GM12878 (cell line): ENCODE measurements at regions not wholly inside any gene's neighbourhood (a gene's known extent, or its start where the extent isn't known, plus 50 kb on each side); places are given as distances from the start of the nearest gene placed in this dataset.

Experiments used
- ATAC-seq: fragments of 200-7000 bp; cut with Tn5 transposase; 3 replicates; pipeline ENCODE4 v1.9.1; 2020; ENCODE audit warnings: mild to moderate bottlenecking, moderate library complexity
- BruUV-seq: library from RNA; stranded (reverse); fragments of 400-500 nt; replicated peaks from 2 replicates; lab custom pipeline; 2021; lab: Mats Ljungman, UMichigan
- CTCF ChIA-PET: fragments of 300-600 bp; sonication (Branson Sonifier 250); formaldehyde crosslinking; extraction: SDS; loops from one replicate; lab custom pipeline; 2021; ENCODE audit warnings: inconsistent platforms; lab: Yijun Ruan, JAX
- POLR2A ChIA-PET: fragments of 350-600 bp; formaldehyde crosslinking; extraction: SDS; loops from one replicate; lab custom pipeline; 2021; ENCODE audit warnings: inconsistent platforms; lab: Charles Lee
- RAD21 ChIA-PET: fragments of 300-600 bp; sonication (Branson Sonifier 250); formaldehyde crosslinking; loops from one replicate; lab custom pipeline; 2023; ENCODE audit warnings: antibody characterized with exemption; ENCODE audit not compliant: unreplicated experiment; lab: Charles Lee
- SMC1A ChIA-PET: fragments of 300-600 bp; sonication (Branson Sonifier 250); formaldehyde crosslinking; loops from one replicate; lab custom pipeline; 2023; ENCODE audit not compliant: unreplicated experiment, uncharacterized antibody; lab: Charles Lee
- DNase-seq: peaks from one replicate; pipeline ENCODE4 v3.0.0-alpha.2; 2011; ENCODE audit warnings: low read depth, low spot score
- FAIRE-seq: peaks from 3 replicates; lab custom pipeline; 2011; peaks lifted over from hg19 to GRCh38; lab: Jason Lieb, UNC
- H2AFZ ChIP-seq: 2 replicates; pipeline ENCODE4 v1.6.0; 2011; ENCODE audit warnings: low read depth, low read length, control low read depth; ENCODE audit not compliant: control insufficient read depth
- H3K27ac ChIP-seq: 2 replicates; pipeline ENCODE4 v1.5.1; 2011; ENCODE audit warnings: control low read depth; ENCODE audit not compliant: control insufficient read depth, insufficient read depth
- H3K27me3 ChIP-seq, 2 experiments: replicated peaks in 1 of 2; 2 replicates each; pipeline versions ENCODE4 v1.6.0 to v1.6.1; 2011; ENCODE audit warnings: low read length in 1 of 2; ENCODE audit not compliant: control insufficient read depth in 2 of 2, insufficient read depth in 2 of 2
- H3K36me3 ChIP-seq, 2 experiments: 2 replicates each; pipeline ENCODE4 v1.5.1; 2011; ENCODE audit warnings: low read length in 1 of 2; ENCODE audit not compliant: control insufficient read depth in 2 of 2, insufficient read depth in 2 of 2
- H3K4me1 ChIP-seq: 2 replicates; pipeline ENCODE4 v1.6.1; 2011; ENCODE audit warnings: mild to moderate bottlenecking, low read length, moderate library complexity, mixed read lengths; ENCODE audit not compliant: control insufficient read depth, insufficient read depth
- H3K4me2 ChIP-seq: 2 replicates; pipeline ENCODE4 v1.6.0; 2011; ENCODE audit warnings: control low read depth; ENCODE audit not compliant: control insufficient read depth, insufficient read depth
- H3K4me3 ChIP-seq: fragments of 200-600 bp; sonication (generic); 2 replicates; pipeline ENCODE4 v1.5.1; 2016
- H3K79me2 ChIP-seq: 2 replicates; pipeline ENCODE4 v1.6.0; 2011; ENCODE audit warnings: low read length; ENCODE audit not compliant: control insufficient read depth, insufficient read depth
- H3K9ac ChIP-seq: 2 replicates; pipeline ENCODE4 v1.8.0; 2011; ENCODE audit warnings: low read length, control low read depth, mixed read lengths; ENCODE audit not compliant: control insufficient read depth, insufficient read depth
- H3K9me3 ChIP-seq: replicated peaks from 3 replicates; pipeline ENCODE4 v1.5.1; 2011; ENCODE audit warnings: mild to moderate bottlenecking, low read length; ENCODE audit not compliant: control insufficient read depth, insufficient read depth
- H4K20me1 ChIP-seq: 2 replicates; pipeline ENCODE4 v1.6.0; 2011; ENCODE audit not compliant: control insufficient read depth, insufficient read depth
- ATF2 ChIP-seq: IDR thresholded peaks from 2 replicates; pipeline ENCODE4 v1.6.1; 2012; ENCODE audit warnings: low read length, inconsistent platforms
- POLR2AphosphoS2 ChIP-seq: IDR thresholded peaks from 2 replicates; pipeline ENCODE4 v1.6.1; 2011; ENCODE audit warnings: low read depth, mild to moderate bottlenecking, low read length, improper control_type of control experiment, moderate library complexity
- RB1 ChIP-seq: fragments of 450-650 bp; formaldehyde crosslinking; IDR thresholded peaks from 2 replicates; pipeline ENCODE4 v1.6.1; 2017; ENCODE audit warnings: mild to moderate bottlenecking, borderline replicate concordance
- SPI1 ChIP-seq: IDR thresholded peaks from 2 replicates; pipeline ENCODE4 v1.6.1; 2011; ENCODE audit warnings: low read depth, mild to moderate bottlenecking, low read length, moderate library complexity, borderline replicate concordance; ENCODE audit not compliant: insufficient read depth
- ZNF217 ChIP-seq: fragments of 450-650 bp; IDR thresholded peaks from 2 replicates; pipeline ENCODE4 v1.6.1; 2017; ENCODE audit warnings: antibody characterized with exemption, mild to moderate bottlenecking
- ZNF622 ChIP-seq: fragments of 450-650 bp; IDR thresholded peaks from 2 replicates; pipeline ENCODE4 v1.6.1; 2017; ENCODE audit warnings: mild to moderate bottlenecking, inconsistent platforms
- WGBS: methylation state at CpG from one replicate; pipeline ENCODE4 v1.1.6; 2016; ENCODE audit warnings: low lambda C conversion rate; ENCODE audit not compliant: insufficient replicate concordance, insufficient coverage; ENCODE audit errors: missing lambda C conversion rate; 5-methylcytosine and 5-hydroxymethylcytosine counted together
- in situ Hi-C: fragments of 300-500 bp; cut with MboI; formaldehyde crosslinking; loops from 9 replicates; pipeline ENCODE4 v1.14.3; 2018; ENCODE audit warnings: mixed read lengths
- intact Hi-C: fragments of 100-400 bp; cut with micrococcal nuclease; formaldehyde crosslinking; loops from one replicate; pipeline ENCODE4 v1.14.2; 2022; ENCODE audit not compliant: unreplicated experiment
- TF ChIP-seq, protein P1 (sequence below): IDR thresholded peaks from 2 replicates; pipeline ENCODE4 v1.6.1; 2012; ENCODE audit warnings: mild to moderate bottlenecking, low read depth, low read length
- TF ChIP-seq, protein P2 (sequence below): fragments of 450-650 bp; IDR thresholded peaks from 2 replicates; pipeline ENCODE4 v1.6.1; 2017; ENCODE audit warnings: mild to moderate bottlenecking, moderate library complexity

GRCh38 chr6:139759086-139759485 is 384.6 kb upstream of the CITED2 start (continued):
- TF ChIP-seq SPI1, result no peak
- no peak for TF ChIP-seq POLR2AphosphoS2
- TF ChIP-seq, protein P1, sequence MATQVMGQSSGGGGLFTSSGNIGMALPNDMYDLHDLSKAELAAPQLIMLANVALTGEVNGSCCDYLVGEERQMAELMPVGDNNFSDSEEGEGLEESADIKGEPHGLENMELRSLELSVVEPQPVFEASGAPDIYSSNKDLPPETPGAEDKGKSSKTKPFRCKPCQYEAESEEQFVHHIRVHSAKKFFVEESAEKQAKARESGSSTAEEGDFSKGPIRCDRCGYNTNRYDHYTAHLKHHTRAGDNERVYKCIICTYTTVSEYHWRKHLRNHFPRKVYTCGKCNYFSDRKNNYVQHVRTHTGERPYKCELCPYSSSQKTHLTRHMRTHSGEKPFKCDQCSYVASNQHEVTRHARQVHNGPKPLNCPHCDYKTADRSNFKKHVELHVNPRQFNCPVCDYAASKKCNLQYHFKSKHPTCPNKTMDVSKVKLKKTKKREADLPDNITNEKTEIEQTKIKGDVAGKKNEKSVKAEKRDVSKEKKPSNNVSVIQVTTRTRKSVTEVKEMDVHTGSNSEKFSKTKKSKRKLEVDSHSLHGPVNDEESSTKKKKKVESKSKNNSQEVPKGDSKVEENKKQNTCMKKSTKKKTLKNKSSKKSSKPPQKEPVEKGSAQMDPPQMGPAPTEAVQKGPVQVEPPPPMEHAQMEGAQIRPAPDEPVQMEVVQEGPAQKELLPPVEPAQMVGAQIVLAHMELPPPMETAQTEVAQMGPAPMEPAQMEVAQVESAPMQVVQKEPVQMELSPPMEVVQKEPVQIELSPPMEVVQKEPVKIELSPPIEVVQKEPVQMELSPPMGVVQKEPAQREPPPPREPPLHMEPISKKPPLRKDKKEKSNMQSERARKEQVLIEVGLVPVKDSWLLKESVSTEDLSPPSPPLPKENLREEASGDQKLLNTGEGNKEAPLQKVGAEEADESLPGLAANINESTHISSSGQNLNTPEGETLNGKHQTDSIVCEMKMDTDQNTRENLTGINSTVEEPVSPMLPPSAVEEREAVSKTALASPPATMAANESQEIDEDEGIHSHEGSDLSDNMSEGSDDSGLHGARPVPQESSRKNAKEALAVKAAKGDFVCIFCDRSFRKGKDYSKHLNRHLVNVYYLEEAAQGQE, result no peak
- TF ChIP-seq, all 136 proteins: peak for 0

DNA sequence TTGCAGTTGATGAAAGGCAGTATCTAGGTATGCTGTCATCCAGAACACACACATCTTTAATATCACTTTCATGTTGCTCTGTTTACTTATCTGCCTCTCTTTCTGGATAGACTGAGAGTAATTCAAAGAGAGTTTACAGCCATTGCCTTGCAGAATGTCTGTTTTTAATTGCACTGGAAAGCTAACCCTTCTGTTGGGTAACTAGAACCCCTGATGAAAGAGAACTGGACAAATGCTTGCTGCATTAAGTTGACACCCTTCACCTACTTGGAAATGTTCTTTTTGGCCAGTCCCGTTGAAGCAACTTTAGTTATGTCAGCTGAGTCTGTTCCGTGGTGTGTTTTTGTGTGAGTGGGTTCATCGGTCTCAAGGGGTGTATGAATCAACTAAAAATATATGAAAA is 383.8 kb upstream of the CITED2 start:
- no TSS peak for BruUV-seq

More for the DNA sequence above, 383.8 kb upstream of the CITED2 start:
- no peak for ATAC-seq
- Histone ChIP-seq H3K27ac (no peak overlapping the region), H3K4me1 (no peaks in the 10 kb centered on the region), H3K36me3 (no peaks in the 10 kb centered on the region), H3K9ac (no peak overlapping the region), H3K79me2 (no peaks in the 10 kb centered on the region), H3K4me3 (no peak overlapping the region), H2AFZ (no peak overlapping the region), H3K4me2 (no peak overlapping the region), H3K27me3 (no peaks in the 10 kb centered on the region), H3K9me3 (no peaks in the 10 kb centered on the region), H4K20me1 (no peaks in the 10 kb centered on the region)
- TF ChIP-seq, protein P2, sequence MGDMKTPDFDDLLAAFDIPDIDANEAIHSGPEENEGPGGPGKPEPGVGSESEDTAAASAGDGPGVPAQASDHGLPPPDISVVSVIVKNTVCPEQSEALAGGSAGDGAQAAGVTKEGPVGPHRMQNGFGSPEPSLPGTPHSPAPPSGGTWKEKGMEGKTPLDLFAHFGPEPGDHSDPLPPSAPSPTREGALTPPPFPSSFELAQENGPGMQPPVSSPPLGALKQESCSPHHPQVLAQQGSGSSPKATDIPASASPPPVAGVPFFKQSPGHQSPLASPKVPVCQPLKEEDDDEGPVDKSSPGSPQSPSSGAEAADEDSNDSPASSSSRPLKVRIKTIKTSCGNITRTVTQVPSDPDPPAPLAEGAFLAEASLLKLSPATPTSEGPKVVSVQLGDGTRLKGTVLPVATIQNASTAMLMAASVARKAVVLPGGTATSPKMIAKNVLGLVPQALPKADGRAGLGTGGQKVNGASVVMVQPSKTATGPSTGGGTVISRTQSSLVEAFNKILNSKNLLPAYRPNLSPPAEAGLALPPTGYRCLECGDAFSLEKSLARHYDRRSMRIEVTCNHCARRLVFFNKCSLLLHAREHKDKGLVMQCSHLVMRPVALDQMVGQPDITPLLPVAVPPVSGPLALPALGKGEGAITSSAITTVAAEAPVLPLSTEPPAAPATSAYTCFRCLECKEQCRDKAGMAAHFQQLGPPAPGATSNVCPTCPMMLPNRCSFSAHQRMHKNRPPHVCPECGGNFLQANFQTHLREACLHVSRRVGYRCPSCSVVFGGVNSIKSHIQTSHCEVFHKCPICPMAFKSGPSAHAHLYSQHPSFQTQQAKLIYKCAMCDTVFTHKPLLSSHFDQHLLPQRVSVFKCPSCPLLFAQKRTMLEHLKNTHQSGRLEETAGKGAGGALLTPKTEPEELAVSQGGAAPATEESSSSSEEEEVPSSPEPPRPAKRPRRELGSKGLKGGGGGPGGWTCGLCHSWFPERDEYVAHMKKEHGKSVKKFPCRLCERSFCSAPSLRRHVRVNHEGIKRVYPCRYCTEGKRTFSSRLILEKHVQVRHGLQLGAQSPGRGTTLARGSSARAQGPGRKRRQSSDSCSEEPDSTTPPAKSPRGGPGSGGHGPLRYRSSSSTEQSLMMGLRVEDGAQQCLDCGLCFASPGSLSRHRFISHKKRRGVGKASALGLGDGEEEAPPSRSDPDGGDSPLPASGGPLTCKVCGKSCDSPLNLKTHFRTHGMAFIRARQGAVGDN, result no peak
- TF ChIP-seq ZNF622 (no peak), ZNF217 (no peak), ATF2 (no peak), RB1 (no peak)
- SMC1A ChIA-PET, result interaction anchor here (1.1 kb wide), 1 partner anchor 11 kb away, joined by 3 read pairs; no protein-coding TSS in a partner anchor
- intact Hi-C loops (no loop called here), in situ Hi-C loops (no loop called here)
- 35% methylated on average over 3 of the region's 3 CpGs for WGBS
- DNase-seq, result no peak
- POLR2A ChIA-PET, result no interaction called here
- CTCF ChIA-PET, result interaction anchor here (1.6 kb wide), 1 partner anchor 41 kb away, joined by 3 read pairs; no protein-coding TSS in a partner anchor
- RAD21 ChIA-PET, result no interaction called here
- no peak for FAIRE-seq
